Epidermal melanocyte (primary cell): ENCODE measurements at regions not wholly inside any gene's neighbourhood (a gene's known extent, or its start where the extent isn't known, plus 50 kb on each side); places are given as distances from the start of the nearest gene placed in this dataset.
"Not testable (repeated sequence)": the region's sequence is repeated elsewhere in the genome, so short reads cannot be mapped to it uniquely, and the experiment has no call there.

Experiments used
- DNase-seq: peaks from one replicate; pipeline ENCODE4 v3.0.0; 2011; ENCODE audit warnings: low spot score; ENCODE audit not compliant: insufficient read length

GRCh38 chr5:7272408-7272965 lies 123.5 kb upstream of the ADCY2 start:
- no peak for DNase-seq

GRCh38 chr5:7274203-7274602 lies 121.7 kb upstream of the ADCY2 start:
- no peak for DNase-seq

GRCh38 chr5:7289634-7290033 lies 106.3 kb upstream of the ADCY2 start:
- not testable (repeated sequence) for DNase-seq

GRCh38 chr5:7297821-7298220 lies 98.1 kb upstream of the ADCY2 start:
- DNase-seq = not testable (repeated sequence)

- DNase-seq = not testable (repeated sequence)
These were observed 96.2 kb upstream of the ADCY2 start for GRCh38 chr5:7299731-7300130.

- DNase-seq = not testable (repeated sequence)
These were observed 90.8 kb upstream of the ADCY2 start for GRCh38 chr5:7305000-7305674.

- not testable (repeated sequence) for DNase-seq
These were observed 89.4 kb upstream of the ADCY2 start for GRCh38 chr5:7306556-7306955.

GRCh38 chr5:7307709-7308108 lies 88.2 kb upstream of the ADCY2 start:
- DNase-seq = not testable (repeated sequence)

GRCh38 chr5:7309715-7310114 lies 86.2 kb upstream of the ADCY2 start:
- not testable (repeated sequence) for DNase-seq

GRCh38 chr5:7310656-7311055 lies 85.3 kb upstream of the ADCY2 start:
- not testable (repeated sequence) for DNase-seq

GRCh38 chr5:7315118-7315517 lies 80.8 kb upstream of the ADCY2 start:
- no peak for DNase-seq

GRCh38 chr5:7317751-7318150 lies 78.2 kb upstream of the ADCY2 start:
- no peak for DNase-seq

- no peak for DNase-seq
These were observed 75.1 kb upstream of the ADCY2 start for GRCh38 chr5:7320701-7321301.

- DNase-seq = no peak
These were observed 74.2 kb upstream of the ADCY2 start for GRCh38 chr5:7321724-7322123.

- no peak for DNase-seq
These were observed 71.0 kb upstream of the ADCY2 start for GRCh38 chr5:7324919-7325318.

- DNase-seq = no peak
These were observed 69.7 kb upstream of the ADCY2 start for GRCh38 chr5:7325975-7326913.

- DNase-seq = no peak
These were observed 66.8 kb upstream of the ADCY2 start for GRCh38 chr5:7329141-7329540.

GRCh38 chr5:7329712-7330111 lies 66.2 kb upstream of the ADCY2 start:
- DNase-seq = no peak

GRCh38 chr5:7330256-7330655 lies 65.7 kb upstream of the ADCY2 start:
- DNase-seq = no peak

GRCh38 chr5:7331131-7331530 lies 64.8 kb upstream of the ADCY2 start:
- DNase-seq = no peak
